Adrenal gland (tissue), 9 donors: ENCODE measurements at regions not wholly inside any gene's neighbourhood (a gene's known extent, or its start where the extent isn't known, plus 50 kb on each side); places are given as distances from the start of the nearest gene placed in this dataset.

ENCODE experiments used
- DNase-seq, 7 donors: peaks; one replicate each; pipeline ENCODE4 v3.0.0-alpha.2; 2019 to 2020
- H3K27ac ChIP-seq, 5 donors: fragments of 200-600 bp; sonication (generic) in 4 of 5; 1 replicate in 3 of 5; 2 replicates in 2 of 5; pipeline versions ENCODE4 v1.5.1 to v1.8.0; 2016 to 2020; ENCODE audit warnings: mild to moderate bottlenecking in 1 of 5
- H3K27me3 ChIP-seq: fragments of 200-600 bp; 2 replicates; pipeline ENCODE4 v1.8.0; 2021
- H3K36me3 ChIP-seq, 2 donors: fragments of 200-600 bp; replicated peaks in 1 of 2; 1 replicate in 1 of 2; 2 replicates in 1 of 2; pipeline versions ENCODE4 v1.5.1 to v1.8.0; 2018 to 2022
- H3K4me1 ChIP-seq, 2 donors: fragments of 200-600 bp; replicated peaks in 1 of 2; 1 replicate in 1 of 2; 2 replicates in 1 of 2; pipeline versions ENCODE4 v1.5.1 to v1.8.0; 2018 to 2021
- H3K4me3 ChIP-seq, 4 donors: fragments of 200-600 bp; sonication (generic) in 3 of 4; one replicate each; pipeline ENCODE4 v1.5.1; 2016 to 2018
- H3K9me3 ChIP-seq, 3 donors: fragments of 200-600 bp; sonication (generic) in 1 of 3; replicated peaks in 1 of 3; 1 replicate in 2 of 3; 2 replicates in 1 of 3; pipeline versions ENCODE4 v1.5.1 to v1.8.0; 2016 to 2021
- POLR2A ChIP-seq, 2 donors: fragments of 450-650 bp; IDR thresholded peaks; one replicate each; pipeline ENCODE4 v1.6.1; 2017; ENCODE audit warnings: antibody characterized with exemption in 2 of 2, mild to moderate bottlenecking in 2 of 2, moderate library complexity in 1 of 2
- WGBS, 4 donors: extraction: QIAGEN DNeasy Blood & Tissue Kit in 2 of 4; methylation state at CpG; one replicate each; pipeline versions ENCODE4 v1.1.5 to v1.1.7; 2013 to 2017; 5-methylcytosine and 5-hydroxymethylcytosine counted together
- intact Hi-C, 2 donors: fragments of 100-400 bp; cut with DNase I; formaldehyde crosslinking; loops; one replicate each; pipeline versions ENCODE4 v1.14.1 to v1.15.0; 2022 to 2023
- TF ChIP-seq, protein P1 (sequence below), 6 experiments: fragments of 450-650 bp in 4 of 6; fragments of 200-600 bp in 2 of 6; sonication (generic) in 1 of 6; IDR thresholded peaks; 1 replicate in 5 of 6; 2 replicates in 1 of 6; pipeline versions ENCODE4 v1.5.1 to v1.8.0; 2016 to 2021; ENCODE audit warnings: antibody characterized with exemption in 6 of 6, mild to moderate bottlenecking in 2 of 6, moderate library complexity in 1 of 6
- donor health status: healthy with polysubstance abuse.
- donor health status: Bipolar disorder and iron deficiency.
- donor health status: DM: yes; HTN: yes; CAD: no.
- donor health status: DM: no; HTN: no; CAD: no.
- donor health status: DM: no; HTN: no; CAD: no.

DNA sequence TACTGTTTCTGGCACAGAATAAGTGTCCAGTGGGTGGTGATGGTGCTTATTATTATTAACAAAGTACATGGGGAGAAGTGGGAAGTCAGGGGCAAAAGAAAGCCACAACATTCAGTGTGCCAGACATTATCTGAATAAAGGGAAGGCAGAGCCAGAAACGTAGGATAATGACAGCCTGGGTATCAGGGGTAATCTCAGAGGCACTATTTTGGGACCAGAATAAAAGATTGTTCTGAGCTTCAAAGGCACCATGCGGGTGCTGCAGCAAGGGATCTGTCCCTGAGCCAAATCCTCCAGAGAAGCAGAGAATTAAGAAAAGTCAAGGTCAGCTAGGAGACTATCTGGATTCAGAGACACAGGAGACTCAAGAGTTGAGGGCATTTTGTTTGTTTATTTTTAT is 328.8 kb upstream of the GATB start:
- no peaks in the 10 kb centered on the region for H3K9me3 ChIP-seq
- 15 to 44% (median 37%) methylated on average over 2 of the region's 2 CpGs for WGBS, 4 donors
- H3K36me3 ChIP-seq: no peaks in the 10 kb centered on the region
- no peaks in the 10 kb centered on the region for H3K4me1 ChIP-seq
- no peak overlapping the region for H3K4me3 ChIP-seq
- intact Hi-C loops: no loop called here
- no peak for DNase-seq
- no peak for TF ChIP-seq POLR2A (IDR thresholded peaks at IDR 0.05)
- TF ChIP-seq, protein P1, sequence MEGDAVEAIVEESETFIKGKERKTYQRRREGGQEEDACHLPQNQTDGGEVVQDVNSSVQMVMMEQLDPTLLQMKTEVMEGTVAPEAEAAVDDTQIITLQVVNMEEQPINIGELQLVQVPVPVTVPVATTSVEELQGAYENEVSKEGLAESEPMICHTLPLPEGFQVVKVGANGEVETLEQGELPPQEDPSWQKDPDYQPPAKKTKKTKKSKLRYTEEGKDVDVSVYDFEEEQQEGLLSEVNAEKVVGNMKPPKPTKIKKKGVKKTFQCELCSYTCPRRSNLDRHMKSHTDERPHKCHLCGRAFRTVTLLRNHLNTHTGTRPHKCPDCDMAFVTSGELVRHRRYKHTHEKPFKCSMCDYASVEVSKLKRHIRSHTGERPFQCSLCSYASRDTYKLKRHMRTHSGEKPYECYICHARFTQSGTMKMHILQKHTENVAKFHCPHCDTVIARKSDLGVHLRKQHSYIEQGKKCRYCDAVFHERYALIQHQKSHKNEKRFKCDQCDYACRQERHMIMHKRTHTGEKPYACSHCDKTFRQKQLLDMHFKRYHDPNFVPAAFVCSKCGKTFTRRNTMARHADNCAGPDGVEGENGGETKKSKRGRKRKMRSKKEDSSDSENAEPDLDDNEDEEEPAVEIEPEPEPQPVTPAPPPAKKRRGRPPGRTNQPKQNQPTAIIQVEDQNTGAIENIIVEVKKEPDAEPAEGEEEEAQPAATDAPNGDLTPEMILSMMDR (IDR thresholded peaks at IDR 0.05): no peak
- H3K27me3 ChIP-seq: no peaks in the 10 kb centered on the region
- no peak overlapping the region for H3K27ac ChIP-seq

DNA sequence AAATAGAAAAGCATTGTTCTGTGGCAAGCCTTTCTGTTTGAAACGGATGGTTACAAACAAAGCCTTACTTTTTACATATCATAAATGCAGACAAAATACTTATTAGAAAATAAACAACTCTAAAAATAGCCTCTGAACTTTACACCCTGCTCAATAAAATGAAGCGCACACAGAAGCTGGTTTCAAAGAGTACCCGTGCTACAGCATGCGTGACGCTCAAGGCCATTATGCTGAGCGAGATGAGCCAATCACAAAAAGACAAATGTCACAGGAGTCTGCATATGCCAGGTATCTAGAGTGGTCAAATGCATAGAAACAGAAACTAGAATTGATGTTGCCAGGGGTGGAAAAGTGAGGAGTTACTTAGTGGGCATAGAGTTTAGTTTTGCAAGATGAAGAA is 326.5 kb upstream of the GATB start:
- no peak for DNase-seq
- 50 to 53% (median 51%) methylated on average over 6 of the region's 6 CpGs for WGBS, 4 donors
- no peaks in the 10 kb centered on the region for H3K36me3 ChIP-seq
- no peak overlapping the region for H3K27ac ChIP-seq
- no peaks in the 10 kb centered on the region for H3K27me3 ChIP-seq
- no peaks in the 10 kb centered on the region for H3K9me3 ChIP-seq
- no peaks in the 10 kb centered on the region for H3K4me1 ChIP-seq
- no peak overlapping the region for H3K4me3 ChIP-seq
- TF ChIP-seq POLR2A (IDR thresholded peaks at IDR 0.05): no peak
- TF ChIP-seq, protein P1 (IDR thresholded peaks at IDR 0.05): no peak
- intact Hi-C loops: no loop called here

DNA sequence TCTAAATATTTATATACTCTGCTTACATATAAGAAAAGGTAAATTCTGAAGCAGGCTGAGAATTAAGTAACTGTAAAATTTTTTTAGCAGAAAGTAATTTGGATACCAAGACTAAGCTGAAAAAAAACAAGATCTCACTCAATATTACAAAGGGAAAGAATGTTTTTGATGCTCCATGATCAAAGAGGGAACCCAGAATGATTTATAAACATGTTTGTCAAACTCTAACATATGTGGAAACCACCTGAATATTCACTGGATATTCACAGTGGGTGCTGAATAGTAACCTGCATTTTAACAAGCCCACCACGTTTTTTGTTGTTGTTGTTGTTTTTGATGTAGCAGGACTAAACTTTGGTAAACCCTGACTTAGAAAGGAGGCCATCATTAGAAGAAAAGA is 324.9 kb upstream of the GATB start:
- no peaks in the 10 kb centered on the region for H3K36me3 ChIP-seq
- no peak for DNase-seq
- intact Hi-C loops: no loop called here
- no peaks in the 10 kb centered on the region for H3K9me3 ChIP-seq
- no peak for TF ChIP-seq POLR2A (IDR thresholded peaks at IDR 0.05)
- TF ChIP-seq, protein P1 (IDR thresholded peaks at IDR 0.05): no peak
- no peaks in the 10 kb centered on the region for H3K4me1 ChIP-seq
- no peaks in the 10 kb centered on the region for H3K27me3 ChIP-seq
- 13 to 38% (median 24%) methylated on average over 1 of the region's 1 CpG for WGBS, 4 donors
- H3K27ac ChIP-seq: no peak overlapping the region
- no peak overlapping the region for H3K4me3 ChIP-seq

DNA sequence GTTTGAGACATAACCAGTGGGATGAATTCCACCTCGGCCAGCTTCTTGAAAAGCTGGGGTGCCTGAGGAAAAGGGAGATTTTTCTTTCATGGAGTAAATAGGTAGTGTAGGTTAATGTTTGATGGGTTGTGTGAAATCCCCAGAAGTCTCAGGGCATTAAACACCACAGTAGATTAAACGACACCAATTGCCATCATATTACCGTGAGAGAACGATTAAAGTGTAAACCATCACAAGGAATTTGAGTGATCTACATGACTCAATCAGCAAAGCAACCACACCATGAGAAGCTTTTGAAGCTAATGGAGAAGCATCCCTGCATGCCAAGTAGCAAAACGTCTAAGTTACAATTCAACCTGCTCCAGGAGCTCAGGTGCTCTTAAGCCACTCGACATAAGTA is 322.5 kb upstream of the GATB start:
- H3K9me3 ChIP-seq: no peaks in the 10 kb centered on the region
- H3K27me3 ChIP-seq: no peaks in the 10 kb centered on the region
- H3K4me1 ChIP-seq: no peaks in the 10 kb centered on the region
- no peak for TF ChIP-seq POLR2A (IDR thresholded peaks at IDR 0.05)
- TF ChIP-seq, protein P1 (IDR thresholded peaks at IDR 0.05): no peak
- H3K27ac ChIP-seq: no peak overlapping the region
- H3K4me3 ChIP-seq: no peak overlapping the region
- DNase-seq: no peak
- intact Hi-C loops: no loop called here
- WGBS, 4 donors: 82 to 87% (median 86%) methylated on average over 6 of the region's 6 CpGs
- H3K36me3 ChIP-seq: no peaks in the 10 kb centered on the region
